RWPE2 (cell line): ENCODE measurements at regions not wholly inside any gene's neighbourhood (a gene's known extent, or its start where the extent isn't known, plus 50 kb on each side); places are given as distances from the start of the nearest gene placed in this dataset.

ENCODE experiments used
- ATAC-seq: fragments of 200-7000 bp; cut with Tn5 transposase; 3 replicates; pipeline ENCODE4 v1.9.1; 2021; ENCODE audit warnings: low read depth
- DNase-seq: peaks from one replicate; pipeline ENCODE4 v3.0.0-alpha.2; 2020; ENCODE audit warnings: low spot score
- H3K27ac ChIP-seq: fragments of 450-650 bp; 2 replicates; pipeline ENCODE4 v1.5.1; 2017; ENCODE audit warnings: mild to moderate bottlenecking; ENCODE audit not compliant: poor library complexity, severe bottlenecking
- H3K27me3 ChIP-seq: fragments of 250-450 bp; sonication (Bioruptor Pico); 2 replicates; pipeline ENCODE4 v1.5.1; 2021; ENCODE audit warnings: mild to moderate bottlenecking, moderate library complexity; ENCODE audit not compliant: insufficient read depth, poor library complexity, severe bottlenecking
- H3K36me3 ChIP-seq: fragments of 250-450 bp; sonication (Bioruptor Pico); 2 replicates; pipeline ENCODE4 v1.5.1; 2020; ENCODE audit warnings: low read depth, mild to moderate bottlenecking, moderate library complexity
- H3K4me1 ChIP-seq: fragments of 250-450 bp; sonication (Bioruptor Pico); 2 replicates; pipeline ENCODE4 v1.5.1; 2021; ENCODE audit warnings: mild to moderate bottlenecking, moderate library complexity; ENCODE audit not compliant: insufficient read depth, poor library complexity, severe bottlenecking
- H3K4me3 ChIP-seq: fragments of 250-450 bp; sonication (Bioruptor Pico); 2 replicates; pipeline ENCODE4 v1.5.1; 2021; ENCODE audit warnings: mild to moderate bottlenecking, moderate library complexity; ENCODE audit not compliant: severe bottlenecking
- H3K9me3 ChIP-seq: fragments of 250-450 bp; sonication (Bioruptor Pico); 2 replicates; pipeline ENCODE4 v1.5.1; 2021; ENCODE audit warnings: mild to moderate bottlenecking, moderate library complexity; ENCODE audit not compliant: severe bottlenecking
- TF ChIP-seq, protein P1 (sequence below): fragments of 450-650 bp; IDR thresholded peaks from one replicate; pipeline ENCODE4 v1.5.1; 2017; ENCODE audit warnings: mild to moderate bottlenecking, moderate library complexity; ENCODE audit not compliant: poor library complexity, severe bottlenecking

GRCh38 chr4:57658673-57659072, 548.5 kb upstream of the IGFBP7 start:
- TF ChIP-seq, protein P1, sequence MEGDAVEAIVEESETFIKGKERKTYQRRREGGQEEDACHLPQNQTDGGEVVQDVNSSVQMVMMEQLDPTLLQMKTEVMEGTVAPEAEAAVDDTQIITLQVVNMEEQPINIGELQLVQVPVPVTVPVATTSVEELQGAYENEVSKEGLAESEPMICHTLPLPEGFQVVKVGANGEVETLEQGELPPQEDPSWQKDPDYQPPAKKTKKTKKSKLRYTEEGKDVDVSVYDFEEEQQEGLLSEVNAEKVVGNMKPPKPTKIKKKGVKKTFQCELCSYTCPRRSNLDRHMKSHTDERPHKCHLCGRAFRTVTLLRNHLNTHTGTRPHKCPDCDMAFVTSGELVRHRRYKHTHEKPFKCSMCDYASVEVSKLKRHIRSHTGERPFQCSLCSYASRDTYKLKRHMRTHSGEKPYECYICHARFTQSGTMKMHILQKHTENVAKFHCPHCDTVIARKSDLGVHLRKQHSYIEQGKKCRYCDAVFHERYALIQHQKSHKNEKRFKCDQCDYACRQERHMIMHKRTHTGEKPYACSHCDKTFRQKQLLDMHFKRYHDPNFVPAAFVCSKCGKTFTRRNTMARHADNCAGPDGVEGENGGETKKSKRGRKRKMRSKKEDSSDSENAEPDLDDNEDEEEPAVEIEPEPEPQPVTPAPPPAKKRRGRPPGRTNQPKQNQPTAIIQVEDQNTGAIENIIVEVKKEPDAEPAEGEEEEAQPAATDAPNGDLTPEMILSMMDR, result no peak
- no peaks in the 10 kb centered on the region for H3K27me3 ChIP-seq
- no peak overlapping the region for H3K27ac ChIP-seq
- ATAC-seq (no peak), DNase-seq (no peak)
- H3K36me3 ChIP-seq, result no peaks in the 10 kb centered on the region
- H3K4me3 ChIP-seq, result no peak overlapping the region
- H3K4me1 ChIP-seq, result no peaks in the 10 kb centered on the region
- no peaks in the 10 kb centered on the region for H3K9me3 ChIP-seq

- Histone ChIP-seq H3K4me3 (no peak overlapping the region), H3K27ac (no peak overlapping the region), H3K4me1 (no peaks in the 10 kb centered on the region), H3K9me3 (no peaks in the 10 kb centered on the region), H3K36me3 (no peaks in the 10 kb centered on the region), H3K27me3 (no peaks in the 10 kb centered on the region)
- TF ChIP-seq, protein P1, result no peak
- ATAC-seq (no peak), DNase-seq (no peak)
Observed at GRCh38 chr4:57658188-57658587, 548.0 kb upstream of the IGFBP7 start.

DNA sequence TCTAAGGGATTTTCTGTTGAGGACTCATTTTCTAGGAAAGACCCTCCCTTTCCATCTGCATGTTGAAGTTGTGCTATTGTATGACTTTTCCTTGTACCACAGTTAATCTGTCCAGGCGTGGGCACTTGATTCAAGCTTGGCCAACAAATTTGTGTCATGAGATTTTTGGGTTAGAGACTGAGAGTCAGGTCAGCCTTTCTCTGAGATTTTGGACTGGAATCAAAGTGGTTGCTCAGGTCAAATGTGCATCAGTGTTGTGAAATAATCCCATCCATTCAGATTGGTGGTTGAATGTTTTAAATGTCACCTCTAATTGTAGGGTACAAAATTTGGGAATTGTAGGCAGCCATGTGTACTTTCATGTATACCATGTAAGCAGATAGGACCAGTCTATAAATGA, 545.2 kb upstream of the IGFBP7 start:
- TF ChIP-seq, protein P1, result no peak
- H3K27me3 ChIP-seq, result no peaks in the 10 kb centered on the region
- ATAC-seq (no peak), DNase-seq (no peak)
- H3K36me3 ChIP-seq, result no peaks in the 10 kb centered on the region
- no peaks in the 10 kb centered on the region for H3K9me3 ChIP-seq
- no peak overlapping the region for H3K4me3 ChIP-seq
- H3K27ac ChIP-seq, result no peak overlapping the region
- H3K4me1 ChIP-seq, result no peaks in the 10 kb centered on the region

GRCh38 chr4:57652779-57653178, 542.6 kb upstream of the IGFBP7 start:
- DNase-seq, result no peak
- no peak for ATAC-seq
- H3K4me3 ChIP-seq, result no peak overlapping the region
- H3K36me3 ChIP-seq, result no peaks in the 10 kb centered on the region
- H3K9me3 ChIP-seq, result no peaks in the 10 kb centered on the region
- no peaks in the 10 kb centered on the region for H3K4me1 ChIP-seq
- no peak overlapping the region for H3K27ac ChIP-seq
- TF ChIP-seq, protein P1, result no peak
- peaks cover 5% of the 10 kb centered on the region for H3K27me3 ChIP-seq

DNA sequence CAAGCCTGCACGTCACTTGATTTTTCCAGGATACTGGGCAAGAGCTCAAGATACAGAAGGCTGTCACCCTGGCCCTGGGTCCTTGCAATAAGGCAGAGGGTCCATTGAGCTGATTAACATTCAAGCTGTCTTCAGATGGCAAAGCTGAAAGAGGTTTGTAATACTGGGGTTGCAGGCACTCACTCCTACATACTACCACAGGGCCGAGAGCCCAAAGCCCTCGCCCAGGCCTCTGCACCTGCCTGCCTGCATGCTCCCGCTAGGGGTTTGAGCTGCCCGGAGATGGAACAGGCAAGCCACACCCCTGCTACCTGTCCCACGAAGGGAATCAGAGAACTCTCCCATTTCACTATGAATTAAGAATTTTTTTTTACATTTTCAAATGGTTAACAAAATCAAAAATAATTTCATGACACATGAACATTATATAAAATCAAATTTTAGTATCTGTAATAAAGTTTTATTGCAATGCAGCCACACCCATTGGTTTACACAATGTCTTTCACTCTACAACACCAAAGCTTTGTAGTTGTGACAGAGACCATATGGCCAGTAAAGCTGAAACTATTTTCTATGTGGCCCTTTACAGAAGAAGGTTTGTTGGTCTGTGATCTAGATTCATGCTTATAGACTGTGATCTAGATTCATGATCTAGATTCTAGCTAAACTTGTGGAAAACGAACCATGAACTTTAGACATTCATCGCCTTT, 530.4 kb upstream of the IGFBP7 start:
- ATAC-seq (no peak), DNase-seq (no peak)
- TF ChIP-seq, protein P1, result no peak

More for the DNA sequence above, 530.4 kb upstream of the IGFBP7 start:
- Histone ChIP-seq H3K27me3 (no peaks in the 10 kb centered on the region), H3K36me3 (no peaks in the 10 kb centered on the region), H3K4me3 (no peak overlapping the region), H3K9me3 (no peaks in the 10 kb centered on the region), H3K27ac (no peak overlapping the region), H3K4me1 (no peaks in the 10 kb centered on the region)
